ENCODE measurements at regions not wholly inside any gene's neighbourhood (a gene's known extent, or its start where the extent isn't known, plus 50 kb on each side); places are given as distances from the start of the nearest gene placed in this dataset.
"Not testable (repeated sequence)": the region's sequence is repeated elsewhere in the genome, so short reads cannot be mapped to it uniquely, and the experiment has no call there.

DNA sequence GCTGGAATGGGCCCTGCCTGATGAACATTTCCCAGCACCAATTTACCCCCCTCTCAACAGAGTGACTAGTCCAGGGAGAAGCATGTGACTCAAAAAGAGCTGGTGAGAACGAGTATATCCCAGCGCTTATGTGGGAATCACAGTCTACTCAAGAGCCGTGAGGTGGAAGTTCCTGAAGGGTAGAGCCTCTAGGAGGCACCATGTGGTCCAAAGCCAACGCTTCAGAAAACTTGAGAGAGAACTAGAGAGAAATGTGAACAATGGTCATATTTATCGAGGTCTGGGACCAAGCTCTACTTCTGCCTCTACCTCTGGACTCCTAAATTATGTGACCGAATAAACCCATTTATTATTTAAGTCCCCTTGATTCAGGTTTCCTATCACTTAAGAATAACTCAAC is 111.0 kb upstream of the RAP2B start:
- DNase-seq (ENCODE audit: low read depth in 1 of 2, low spot score in 1 of 2) = no peak
- H3K36me3 ChIP-seq = no peaks in the 10 kb centered on the region
- TF ChIP-seq, protein P1, sequence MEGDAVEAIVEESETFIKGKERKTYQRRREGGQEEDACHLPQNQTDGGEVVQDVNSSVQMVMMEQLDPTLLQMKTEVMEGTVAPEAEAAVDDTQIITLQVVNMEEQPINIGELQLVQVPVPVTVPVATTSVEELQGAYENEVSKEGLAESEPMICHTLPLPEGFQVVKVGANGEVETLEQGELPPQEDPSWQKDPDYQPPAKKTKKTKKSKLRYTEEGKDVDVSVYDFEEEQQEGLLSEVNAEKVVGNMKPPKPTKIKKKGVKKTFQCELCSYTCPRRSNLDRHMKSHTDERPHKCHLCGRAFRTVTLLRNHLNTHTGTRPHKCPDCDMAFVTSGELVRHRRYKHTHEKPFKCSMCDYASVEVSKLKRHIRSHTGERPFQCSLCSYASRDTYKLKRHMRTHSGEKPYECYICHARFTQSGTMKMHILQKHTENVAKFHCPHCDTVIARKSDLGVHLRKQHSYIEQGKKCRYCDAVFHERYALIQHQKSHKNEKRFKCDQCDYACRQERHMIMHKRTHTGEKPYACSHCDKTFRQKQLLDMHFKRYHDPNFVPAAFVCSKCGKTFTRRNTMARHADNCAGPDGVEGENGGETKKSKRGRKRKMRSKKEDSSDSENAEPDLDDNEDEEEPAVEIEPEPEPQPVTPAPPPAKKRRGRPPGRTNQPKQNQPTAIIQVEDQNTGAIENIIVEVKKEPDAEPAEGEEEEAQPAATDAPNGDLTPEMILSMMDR (IDR thresholded peaks at IDR 0.05; ENCODE audit: low read depth, low read length) = no peak
- no peak overlapping the region for H3K27ac ChIP-seq
- no peaks in the 10 kb centered on the region for H3K27me3 ChIP-seq
- H3K4me1 ChIP-seq (ENCODE audit: low read depth) = no peaks in the 10 kb centered on the region
- H3K9me3 ChIP-seq (ENCODE audit: low read depth) = no peaks in the 10 kb centered on the region
- H3K4me3 ChIP-seq = no peak overlapping the region

GRCh38 chr3:153051427-153052095 is 110.5 kb upstream of the RAP2B start:
- Histone ChIP-seq H3K36me3 (no peaks in the 10 kb centered on the region), H3K4me1 (ENCODE audit: low read depth) (no peaks in the 10 kb centered on the region), H3K9me3 (ENCODE audit: low read depth) (no peaks in the 10 kb centered on the region), H3K27ac (peak overlapping the region; percentile 27), H3K27me3 (no peaks in the 10 kb centered on the region), H3K4me3 (no peak overlapping the region)
- TF ChIP-seq, protein P1 (IDR thresholded peaks at IDR 0.05; ENCODE audit: low read depth, low read length) = no peak
- DNase-seq (ENCODE audit: low read depth in 1 of 2, low spot score in 1 of 2) = peak in 1 of 2 donors; percentile 74

- Histone ChIP-seq H3K27me3 (no peaks in the 10 kb centered on the region), H3K36me3 (no peaks in the 10 kb centered on the region), H3K27ac (peak overlapping the region; percentile 27), H3K4me3 (no peak overlapping the region), H3K9me3 (ENCODE audit: low read depth) (no peaks in the 10 kb centered on the region), H3K4me1 (ENCODE audit: low read depth) (no peaks in the 10 kb centered on the region)
- peak; percentile 43 to 88 for DNase-seq (ENCODE audit: low read depth in 1 of 2, low spot score in 1 of 2)
- TF ChIP-seq, protein P1 (IDR thresholded peaks at IDR 0.05; ENCODE audit: low read depth, low read length) = no peak
Observed at GRCh38 chr3:153052096-153052460, 109.9 kb upstream of the RAP2B start.

- H3K27ac ChIP-seq = no peak overlapping the region
- no peaks in the 10 kb centered on the region for H3K9me3 ChIP-seq (ENCODE audit: low read depth)
- DNase-seq (ENCODE audit: low read depth in 1 of 2, low spot score in 1 of 2) = no peak
- H3K27me3 ChIP-seq = no peaks in the 10 kb centered on the region
- H3K4me1 ChIP-seq (ENCODE audit: low read depth) = no peaks in the 10 kb centered on the region
- TF ChIP-seq, protein P1 (IDR thresholded peaks at IDR 0.05; ENCODE audit: low read depth, low read length) = no peak
- no peaks in the 10 kb centered on the region for H3K36me3 ChIP-seq
- no peak overlapping the region for H3K4me3 ChIP-seq
Observed at GRCh38 chr3:153055217-153055616, 106.8 kb upstream of the RAP2B start.

DNA sequence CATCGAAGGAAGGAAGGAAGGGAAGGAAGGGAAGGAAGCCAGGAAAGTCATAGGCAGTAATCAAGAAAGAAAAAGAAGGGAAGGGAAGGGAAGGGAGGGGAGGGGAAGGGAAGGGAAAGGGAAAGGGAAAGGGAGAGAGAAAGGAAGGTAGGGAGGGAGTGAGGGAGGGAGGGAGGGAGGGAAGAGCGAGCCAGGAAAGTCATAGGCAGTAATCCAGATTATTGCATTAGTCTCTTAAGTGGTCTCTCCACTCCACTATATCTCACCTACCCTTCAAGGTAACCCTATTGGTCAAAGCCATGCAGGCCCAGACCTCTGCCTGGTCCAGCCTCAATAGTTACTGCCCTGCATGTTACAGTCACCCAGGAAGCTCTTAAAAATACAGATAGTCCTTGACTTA is 106.2 kb upstream of the RAP2B start:
- Histone ChIP-seq H3K4me3 (no peak overlapping the region), H3K9me3 (ENCODE audit: low read depth) (no peaks in the 10 kb centered on the region), H3K36me3 (no peaks in the 10 kb centered on the region), H3K4me1 (ENCODE audit: low read depth) (no peaks in the 10 kb centered on the region), H3K27ac (no peak overlapping the region), H3K27me3 (no peaks in the 10 kb centered on the region)
- DNase-seq (ENCODE audit: low read depth in 1 of 2, low spot score in 1 of 2) = no peak
- TF ChIP-seq, protein P1 (IDR thresholded peaks at IDR 0.05; ENCODE audit: low read depth, low read length) = no peak

DNA sequence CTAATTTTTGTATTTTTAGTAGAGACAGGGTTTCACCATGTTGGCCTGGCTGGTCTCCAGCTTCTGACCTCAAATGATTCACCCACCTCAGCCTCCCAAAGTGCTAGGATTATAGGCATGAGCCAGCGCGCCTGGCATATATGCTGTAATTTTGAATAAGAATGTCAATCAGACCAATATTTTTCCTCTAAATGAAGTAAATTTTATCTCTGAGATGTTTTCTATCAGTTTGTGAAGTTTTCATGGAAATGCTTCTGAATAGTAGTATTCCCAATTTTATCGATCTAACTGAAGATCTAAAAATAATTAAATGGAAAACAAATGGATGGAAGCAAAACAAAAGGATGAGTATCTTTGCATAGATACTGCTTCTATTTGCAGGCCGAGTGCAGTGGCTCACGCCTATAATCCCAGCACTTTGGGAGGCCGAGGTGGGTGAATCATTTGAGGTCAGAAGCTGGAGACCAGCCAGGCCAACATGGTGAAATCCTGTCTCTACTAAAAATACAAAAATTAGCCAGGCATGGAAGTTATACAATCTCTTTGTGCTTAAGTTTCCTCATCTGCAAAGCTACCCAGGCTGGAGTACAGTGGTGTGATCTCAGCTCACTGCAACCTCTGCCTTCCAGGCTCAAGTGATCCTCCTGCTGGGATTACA is 103.9 kb upstream of the RAP2B start:
- not testable (repeated sequence) for H3K36me3 ChIP-seq; H3K4me3 ChIP-seq; H3K27me3 ChIP-seq; H3K27ac ChIP-seq; H3K4me1 ChIP-seq (ENCODE audit: low read depth); H3K9me3 ChIP-seq (ENCODE audit: low read depth)
- DNase-seq (ENCODE audit: low read depth in 1 of 2, low spot score in 1 of 2) = peak in 1 of 2 donors; percentile 71
